Stimulated activated CD4-positive, alpha-beta T cell treated with anti-CD3 and anti-CD28 coated beads, Interleukin-1b, Interleukin-23, amount 100 ng/mL, for 4 hours (primary cell): ENCODE measurements at regions not wholly inside any gene's neighbourhood (a gene's known extent, or its start where the extent isn't known, plus 50 kb on each side); places are given as distances from the start of the nearest gene placed in this dataset.
"Not testable (repeated sequence)": the region's sequence is repeated elsewhere in the genome, so short reads cannot be mapped to it uniquely, and the experiment has no call there.

ENCODE experiments used
- DNase-seq, 2 donors: peaks; one replicate each; pipeline ENCODE4 v3.0.0-alpha.2; 2020; ENCODE audit warnings: low read depth in 2 of 2

GRCh38 chr2:192394605-192395004 is 199.9 kb upstream of the TMEFF2 start:
- no peak for DNase-seq

DNA sequence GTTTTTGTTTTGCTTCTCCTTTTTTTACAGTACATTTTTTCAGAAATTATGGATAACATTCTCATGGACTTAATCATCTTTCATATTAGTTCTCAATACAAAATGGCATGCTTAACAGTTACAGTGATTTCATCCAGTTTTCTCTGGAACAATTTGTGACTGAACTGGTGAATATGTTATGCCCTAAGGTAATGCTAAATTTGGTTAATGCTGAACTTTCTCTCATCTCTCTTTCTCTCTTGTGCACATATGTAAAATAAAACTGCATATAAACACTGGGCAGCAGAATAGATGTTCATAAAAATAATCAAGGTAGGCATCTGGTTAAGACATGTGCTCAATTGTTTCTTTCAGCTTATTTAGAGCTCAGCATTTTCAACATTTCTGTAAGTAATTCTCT is 196.3 kb upstream of the TMEFF2 start:
- DNase-seq = no peak

- no peak for DNase-seq
Observed at GRCh38 chr2:192390401-192390800, 195.7 kb upstream of the TMEFF2 start.

DNA sequence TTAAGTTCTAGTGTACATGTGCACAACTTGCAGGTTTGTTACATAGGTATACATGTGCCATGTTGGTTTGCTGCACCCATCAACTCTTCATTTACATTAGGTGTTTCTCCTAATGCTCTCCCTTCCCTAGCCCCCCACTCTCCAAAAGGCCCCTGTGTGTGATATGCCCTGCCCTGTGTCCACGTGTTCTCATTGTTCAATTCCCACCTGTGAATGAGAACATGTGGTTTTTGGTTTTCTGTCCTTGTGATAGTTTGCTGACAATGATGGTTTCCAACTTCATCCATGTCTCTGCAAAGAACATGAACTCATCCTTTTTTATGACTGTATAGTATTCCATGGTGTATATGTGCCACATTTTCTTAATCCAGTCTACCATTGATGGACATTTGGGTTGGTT is 189.5 kb upstream of the TMEFF2 start:
- DNase-seq = not testable (repeated sequence)

DNA sequence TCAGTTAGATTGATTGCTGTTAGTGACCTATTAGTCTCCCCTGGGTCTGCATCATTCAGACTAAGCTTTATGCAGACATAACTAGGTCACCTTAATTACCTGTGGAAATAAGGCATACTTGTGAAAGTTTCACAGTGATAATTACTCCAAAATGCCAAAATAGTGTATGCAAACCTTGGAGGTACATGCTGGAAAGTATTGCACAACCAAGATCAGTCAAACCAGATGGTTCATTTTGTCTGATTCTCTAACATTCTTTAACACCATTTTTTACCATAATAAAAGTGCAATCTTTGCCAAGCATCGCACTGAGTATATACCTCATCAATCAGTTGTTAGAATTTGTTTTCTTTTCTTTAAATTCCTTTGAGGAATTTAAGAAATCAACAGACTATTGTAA is 186.3 kb upstream of the TMEFF2 start:
- no peak for DNase-seq

- DNase-seq = no peak
Observed at GRCh38 chr2:192379736-192380135, 185.0 kb upstream of the TMEFF2 start.

DNA sequence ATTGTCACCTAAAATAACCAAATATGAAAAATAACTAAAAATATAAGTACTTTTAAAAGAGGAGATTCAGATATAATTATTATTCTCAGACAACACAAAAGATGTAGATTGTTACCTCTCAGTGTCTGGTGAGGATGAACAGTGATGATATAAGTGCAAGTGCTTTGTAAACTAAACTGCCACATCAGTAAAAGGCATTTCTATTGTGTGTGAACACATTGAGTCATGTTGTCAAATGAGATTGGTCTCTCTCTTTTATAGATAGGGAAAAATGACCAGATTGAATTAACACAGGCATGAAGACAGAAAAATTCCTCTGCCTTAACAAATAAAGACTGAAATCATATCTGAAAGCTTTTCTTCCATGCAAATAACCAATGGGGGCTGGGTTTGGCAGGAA is 182.4 kb upstream of the TMEFF2 start:
- no peak for DNase-seq

DNA sequence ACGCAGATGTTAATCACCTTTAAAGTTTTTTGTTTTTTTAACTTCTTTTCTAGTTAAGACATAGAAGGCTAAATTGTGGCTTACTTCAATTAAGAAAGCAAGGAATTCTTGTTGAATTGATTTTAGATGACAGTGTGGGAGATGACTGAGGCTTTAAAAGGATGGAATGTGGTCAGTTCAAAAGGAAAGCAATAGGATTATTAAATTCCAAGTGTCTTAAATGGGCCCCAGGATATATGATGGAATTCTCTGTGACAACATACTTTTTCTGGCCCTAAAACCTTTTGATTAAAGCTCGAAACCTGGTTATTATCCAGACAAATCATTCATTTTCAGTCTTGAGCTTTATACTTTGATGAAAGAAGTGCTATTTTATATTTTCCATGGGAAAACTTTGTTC is 179.0 kb upstream of the TMEFF2 start:
- no peak for DNase-seq

- no peak for DNase-seq
Observed at GRCh38 chr2:192373221-192373620, 178.5 kb upstream of the TMEFF2 start.

GRCh38 chr2:192369969-192370368 is 175.2 kb upstream of the TMEFF2 start:
- DNase-seq = no peak

DNA sequence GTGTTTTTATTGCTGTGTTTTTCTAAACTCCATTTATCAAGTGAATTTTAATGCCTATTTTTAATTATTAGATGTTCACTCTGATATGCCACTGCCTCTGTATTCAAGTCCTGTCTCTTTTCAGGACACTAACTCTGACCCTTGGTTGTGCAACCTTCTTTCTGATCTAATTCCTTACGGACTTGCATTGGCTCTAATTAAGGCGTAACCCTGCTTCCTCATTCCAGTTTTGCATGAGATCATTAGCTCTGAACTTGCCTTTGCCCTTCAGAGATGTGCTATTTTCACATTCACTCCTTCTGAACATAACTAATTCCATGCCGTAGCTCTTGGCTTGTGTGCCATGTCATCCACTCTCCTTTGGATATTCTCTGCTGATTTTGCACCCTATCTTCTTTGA is 162.5 kb upstream of the TMEFF2 start:
- no peak for DNase-seq

GRCh38 chr2:192354512-192355244 is 159.9 kb upstream of the TMEFF2 start:
- no peak for DNase-seq

- no peak for DNase-seq
Observed at GRCh38 chr2:192347542-192347941, 152.8 kb upstream of the TMEFF2 start.

GRCh38 chr2:192345287-192345686 is 150.6 kb upstream of the TMEFF2 start:
- DNase-seq = no peak

- no peak for DNase-seq
Observed at GRCh38 chr2:192333642-192334041, 138.9 kb upstream of the TMEFF2 start.

GRCh38 chr2:192328297-192328696 is 133.6 kb upstream of the TMEFF2 start:
- no peak for DNase-seq

GRCh38 chr2:192327576-192327975 is 132.8 kb upstream of the TMEFF2 start:
- DNase-seq = no peak

- DNase-seq = no peak
Observed at GRCh38 chr2:192315543-192315942, 120.8 kb upstream of the TMEFF2 start.

DNA sequence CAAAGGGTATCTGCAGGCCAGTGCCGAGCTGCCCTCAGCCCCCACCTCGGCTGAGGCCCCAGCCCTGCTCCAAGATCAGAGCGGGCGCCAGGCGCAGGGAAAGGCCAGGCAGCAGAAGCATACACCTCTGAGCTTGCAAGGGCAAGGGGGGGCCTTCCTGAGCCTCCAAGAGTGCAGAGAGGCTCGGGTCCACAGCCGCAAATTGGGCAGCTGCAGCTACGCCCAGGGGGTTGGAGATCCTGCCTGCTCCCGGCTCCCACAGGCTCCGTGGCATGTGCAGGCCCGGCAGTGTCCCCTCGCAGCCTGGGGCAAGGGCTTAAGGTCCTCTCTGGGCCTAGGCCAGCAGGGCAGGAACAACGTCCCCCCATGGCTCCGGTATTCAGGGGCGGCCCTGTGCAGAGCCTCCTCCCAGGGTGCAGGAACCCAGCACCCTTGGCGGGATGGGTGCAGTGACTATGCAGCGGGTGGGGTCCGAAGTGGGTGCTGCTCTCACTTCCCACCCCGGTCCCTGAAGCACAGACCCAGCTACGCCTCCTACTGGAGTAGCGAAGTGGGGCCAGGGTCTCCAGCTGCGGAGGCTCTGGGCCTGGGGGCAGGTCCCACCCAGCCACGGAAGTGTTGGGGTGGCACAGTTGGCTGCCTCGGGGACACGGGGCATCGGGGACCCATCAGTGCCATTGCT is 120.2 kb upstream of the TMEFF2 start:
- no peak for DNase-seq

GRCh38 chr2:192313773-192314172 is 119.0 kb upstream of the TMEFF2 start:
- no peak for DNase-seq

DNA sequence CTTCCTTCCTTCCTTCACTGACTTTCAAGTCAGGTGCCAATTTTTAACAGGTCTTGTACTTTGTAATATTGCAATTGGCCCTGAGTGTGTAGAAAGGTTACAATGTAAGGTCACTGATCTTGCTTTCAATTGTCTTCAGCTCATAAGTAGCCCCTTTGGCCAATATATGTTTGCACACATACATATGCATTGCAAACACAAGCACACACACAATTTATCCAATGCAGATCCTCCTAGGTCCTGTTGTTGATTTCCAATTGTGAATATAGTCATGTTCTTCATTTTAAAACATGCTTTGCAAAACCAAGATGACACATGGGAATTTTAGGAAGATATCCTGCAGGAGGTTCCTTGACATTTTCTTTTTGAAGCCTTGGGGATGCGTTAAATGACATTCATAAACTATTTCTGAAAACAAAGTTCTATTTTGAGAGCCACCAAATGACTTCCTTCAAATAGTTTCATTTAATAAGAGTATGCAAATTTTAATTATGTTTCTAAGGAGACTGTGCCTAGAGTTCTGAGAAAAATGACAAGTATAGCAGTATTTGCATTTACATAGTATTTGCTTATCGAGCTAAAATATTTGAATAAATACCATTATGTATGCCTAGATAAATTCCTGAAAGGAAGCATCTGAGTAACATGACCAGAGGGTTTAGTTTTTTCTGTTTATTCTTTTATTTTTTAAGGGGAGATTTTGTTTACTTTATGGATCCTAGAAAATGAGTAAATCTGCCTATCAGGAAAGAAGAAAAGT is 117.1 kb upstream of the TMEFF2 start:
- DNase-seq = no peak

DNA sequence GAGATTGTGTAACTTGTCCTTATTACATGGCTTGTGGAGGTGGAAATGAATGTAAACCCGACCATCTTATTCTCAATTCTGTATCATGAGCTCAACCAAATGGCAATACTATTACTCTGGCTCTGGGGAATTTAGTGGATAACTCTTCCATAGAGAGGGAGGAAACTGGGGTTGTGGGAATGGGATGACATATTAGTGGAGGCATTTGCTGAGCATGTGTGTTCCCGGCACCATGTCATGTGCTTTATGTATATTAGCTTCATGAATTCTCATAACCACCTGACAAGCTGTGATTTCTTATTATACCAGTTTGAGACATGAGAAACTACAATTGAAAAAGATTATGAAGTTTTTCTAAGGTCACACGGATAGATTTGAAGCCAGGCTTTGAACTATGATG is 112.8 kb upstream of the TMEFF2 start:
- no peak for DNase-seq

DNA sequence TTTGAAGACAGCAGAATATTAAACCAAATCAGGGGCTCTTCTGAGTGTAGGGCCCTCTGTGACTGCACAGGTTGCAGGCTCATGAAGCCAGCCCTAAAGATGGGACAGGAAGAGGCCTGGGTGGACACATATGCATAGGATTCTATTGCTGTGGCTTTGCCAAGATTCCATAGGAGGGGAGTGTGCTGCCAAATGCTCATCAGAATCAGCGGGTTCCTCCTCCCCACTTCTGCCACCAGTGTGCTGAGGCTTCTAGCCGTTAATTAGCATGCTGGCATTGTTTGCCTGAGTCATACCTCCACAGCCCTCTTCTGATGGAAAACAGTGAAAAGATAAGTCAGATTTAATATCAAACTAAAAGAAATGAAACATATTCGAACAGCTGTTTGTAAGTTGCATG is 103.9 kb upstream of the TMEFF2 start:
- no peak for DNase-seq
